HG03175 (cell line): ENCODE measurements at regions not wholly inside any gene's neighbourhood (a gene's known extent, or its start where the extent isn't known, plus 50 kb on each side); places are given as distances from the start of the nearest gene placed in this dataset.
"Not testable (repeated sequence)": the region's sequence is repeated elsewhere in the genome, so short reads cannot be mapped to it uniquely, and the experiment has no call there.

ENCODE experiments used
- ATAC-seq: cut with Tn5 transposase; IDR thresholded peaks from one replicate; pipeline ENCODE4 v1.9.1; 2021; ENCODE audit warnings: mild to moderate bottlenecking, moderate library complexity; ENCODE audit not compliant: unreplicated experiment

DNA sequence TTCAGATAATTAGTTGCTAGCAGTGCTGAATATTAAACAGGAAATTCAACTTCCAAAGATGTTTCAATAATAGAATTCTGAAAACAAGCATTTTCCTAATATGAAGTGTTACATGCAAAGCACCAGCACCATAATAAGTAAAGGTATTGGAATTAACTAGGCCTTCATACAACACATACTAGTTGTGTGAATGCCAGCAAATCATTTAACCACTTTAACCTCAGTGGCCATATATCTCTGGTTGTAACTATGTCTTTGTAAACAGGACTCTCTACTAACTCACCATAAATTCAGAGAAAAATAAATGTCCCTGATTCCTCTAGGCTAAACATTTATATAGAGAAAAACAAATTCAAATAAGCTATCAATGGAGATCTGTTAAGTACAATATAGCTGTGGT lies 65.1 kb upstream of the NBPF26 start:
- ATAC-seq = not testable (repeated sequence)

GRCh38 chr1:120659133-120659532 lies 64.6 kb upstream of the NBPF26 start:
- not testable (repeated sequence) for ATAC-seq

- not testable (repeated sequence) for ATAC-seq
These were observed 59.1 kb upstream of the NBPF26 start for GRCh38 chr1:120664376-120665249.

DNA sequence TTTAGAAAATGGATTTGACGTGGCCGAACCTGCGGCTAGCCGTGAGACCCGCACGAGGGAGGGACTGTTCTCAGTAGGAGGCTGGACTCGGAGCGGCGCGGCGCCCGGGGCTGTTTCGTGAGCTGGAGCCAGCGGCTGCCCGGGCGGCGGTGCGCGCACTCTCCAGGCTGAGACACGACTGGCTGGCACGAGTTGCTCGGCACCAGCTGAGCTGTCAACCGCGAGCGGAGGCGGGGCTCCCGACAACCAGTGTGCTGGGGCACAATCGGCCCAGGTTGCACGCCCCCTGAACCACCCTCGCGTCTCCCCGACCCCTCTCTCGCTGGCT lies 58.5 kb upstream of the NBPF26 start:
- not testable (repeated sequence) for ATAC-seq

DNA sequence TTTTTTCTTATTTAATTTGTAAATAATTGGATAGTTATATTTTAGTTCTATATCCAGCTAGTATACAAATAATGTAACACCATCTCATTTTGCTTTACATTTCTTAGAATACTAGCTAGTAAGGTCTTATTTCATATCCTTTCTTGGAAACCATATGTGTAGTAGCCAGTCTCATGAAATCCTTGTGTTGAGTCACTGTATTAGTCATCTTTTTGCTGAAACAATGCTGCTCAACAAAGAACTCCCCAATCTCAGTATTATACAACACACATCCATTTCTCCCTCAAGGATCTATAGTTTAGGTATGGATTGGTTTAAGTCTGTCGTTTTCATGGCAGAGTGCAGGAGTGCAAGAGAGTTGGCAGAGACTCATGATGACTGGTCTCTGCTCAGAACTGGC lies 55.6 kb upstream of the NBPF26 start:
- not testable (repeated sequence) for ATAC-seq
